Gastroesophageal sphincter (tissue), 4 donors: ENCODE measurements at regions not wholly inside any gene's neighbourhood (a gene's known extent, or its start where the extent isn't known, plus 50 kb on each side); places are given as distances from the start of the nearest gene placed in this dataset.

Source experiments
- ATAC-seq: fragments of 150-250 bp; one replicate; pipeline ENCODE4 v1.9.1; 2016; ENCODE audit warnings: mild to moderate bottlenecking, moderate library complexity
- H3K27ac ChIP-seq, 4 donors: fragments of 200-600 bp; sonication (generic) in 3 of 4; 1 replicate in 3 of 4; 2 replicates in 1 of 4; pipeline ENCODE4 v1.5.1; 2016 to 2019
- H3K27me3 ChIP-seq: fragments of 200-600 bp; sonication (generic); one replicate; pipeline ENCODE4 v1.5.1; 2019
- H3K36me3 ChIP-seq, 2 donors: fragments of 200-600 bp; sonication (generic); one replicate each; pipeline ENCODE4 v1.5.1; 2019; ENCODE audit warnings: control low read depth in 1 of 2
- H3K4me1 ChIP-seq, 3 donors: fragments of 200-600 bp; sonication (generic); 1 replicate in 2 of 3; 2 replicates in 1 of 3; pipeline ENCODE4 v1.5.1; 2016 to 2019; ENCODE audit warnings: control low read depth in 2 of 3
- H3K4me3 ChIP-seq, 2 donors: fragments of 200-600 bp; sonication (generic); one replicate each; pipeline ENCODE4 v1.5.1; 2019; ENCODE audit warnings: mild to moderate bottlenecking in 1 of 2, moderate library complexity in 1 of 2
- H3K9me3 ChIP-seq, 3 donors: fragments of 200-600 bp; sonication (generic); one replicate each; pipeline ENCODE4 v1.5.1; 2017 to 2019; ENCODE audit warnings: control low read depth in 2 of 3
- EP300 ChIP-seq: sonication (generic); formaldehyde crosslinking; IDR thresholded peaks from one replicate; pipeline ENCODE4 v1.6.1; 2017; ENCODE audit warnings: antibody characterized with exemption, mild to moderate bottlenecking
- POLR2A ChIP-seq, 2 donors: fragments of 450-650 bp; IDR thresholded peaks; one replicate each; pipeline ENCODE4 v1.6.1; 2017; ENCODE audit warnings: antibody characterized with exemption in 2 of 2, mild to moderate bottlenecking in 2 of 2, moderate library complexity in 1 of 2
- POLR2AphosphoS5 ChIP-seq: sonication (generic); formaldehyde crosslinking; IDR thresholded peaks from one replicate; pipeline ENCODE4 v1.6.1; 2017; ENCODE audit warnings: antibody characterized with exemption
- WGBS, 2 donors: methylation state at CpG; one replicate each; pipeline ENCODE4 v1.1.5; 2018; ENCODE audit warnings: low coverage in 1 of 2; 5-methylcytosine and 5-hydroxymethylcytosine counted together
- TF ChIP-seq, protein P1 (sequence below), 4 experiments: fragments of 200-600 bp in 2 of 4; fragments of 450-650 bp in 2 of 4; sonication (generic) in 1 of 4; IDR thresholded peaks; one replicate each; pipeline ENCODE4 v1.5.1; 2017 to 2019; ENCODE audit warnings: antibody characterized with exemption in 4 of 4, mild to moderate bottlenecking in 2 of 4, moderate library complexity in 2 of 4

- H3K4me1 ChIP-seq = no peaks in the 10 kb centered on the region
- 78% methylated on average over 9 of the region's 9 CpGs; no CpG with 5 or more reads in 1 of the 2 donors for WGBS, 2 donors
- no peaks in the 10 kb centered on the region for H3K36me3 ChIP-seq
- no peak overlapping the region for H3K27ac ChIP-seq
- no peak overlapping the region for H3K4me3 ChIP-seq
- no peak for ATAC-seq
- H3K9me3 ChIP-seq = peaks cover 0 to 12% (median 0%) of the 10 kb centered on the region in 3 donors
- TF ChIP-seq POLR2A (IDR thresholded peaks at IDR 0.05) = no peak
- TF ChIP-seq, protein P1, sequence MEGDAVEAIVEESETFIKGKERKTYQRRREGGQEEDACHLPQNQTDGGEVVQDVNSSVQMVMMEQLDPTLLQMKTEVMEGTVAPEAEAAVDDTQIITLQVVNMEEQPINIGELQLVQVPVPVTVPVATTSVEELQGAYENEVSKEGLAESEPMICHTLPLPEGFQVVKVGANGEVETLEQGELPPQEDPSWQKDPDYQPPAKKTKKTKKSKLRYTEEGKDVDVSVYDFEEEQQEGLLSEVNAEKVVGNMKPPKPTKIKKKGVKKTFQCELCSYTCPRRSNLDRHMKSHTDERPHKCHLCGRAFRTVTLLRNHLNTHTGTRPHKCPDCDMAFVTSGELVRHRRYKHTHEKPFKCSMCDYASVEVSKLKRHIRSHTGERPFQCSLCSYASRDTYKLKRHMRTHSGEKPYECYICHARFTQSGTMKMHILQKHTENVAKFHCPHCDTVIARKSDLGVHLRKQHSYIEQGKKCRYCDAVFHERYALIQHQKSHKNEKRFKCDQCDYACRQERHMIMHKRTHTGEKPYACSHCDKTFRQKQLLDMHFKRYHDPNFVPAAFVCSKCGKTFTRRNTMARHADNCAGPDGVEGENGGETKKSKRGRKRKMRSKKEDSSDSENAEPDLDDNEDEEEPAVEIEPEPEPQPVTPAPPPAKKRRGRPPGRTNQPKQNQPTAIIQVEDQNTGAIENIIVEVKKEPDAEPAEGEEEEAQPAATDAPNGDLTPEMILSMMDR (IDR thresholded peaks at IDR 0.05) = no peak
- TF ChIP-seq EP300 = no peak
- TF ChIP-seq POLR2AphosphoS5 = no peak
- H3K27me3 ChIP-seq = peaks cover 16% of the 10 kb centered on the region
These were observed 85.9 kb upstream of the PRR23E start for GRCh38 chr3:127107002-127107401.

GRCh38 chr3:127107491-127108375 is 85.2 kb upstream of the PRR23E start:
- Histone ChIP-seq H3K9me3 (peaks cover 0 to 19% (median 0%) of the 10 kb centered on the region in 3 donors), H3K27me3 (peaks cover 11% of the 10 kb centered on the region), H3K4me3 (no peak overlapping the region), H3K27ac (no peak overlapping the region), H3K36me3 (no peaks in the 10 kb centered on the region), H3K4me1 (no peaks in the 10 kb centered on the region)
- TF ChIP-seq EP300 (no peak), POLR2AphosphoS5 (no peak), POLR2A (IDR thresholded peaks at IDR 0.05) (no peak)
- TF ChIP-seq, protein P1 (IDR thresholded peaks at IDR 0.05) = no peak
- ATAC-seq = no peak
- WGBS, 2 donors = 92 to 94% methylated on average over 3 to 4 of the region's 10 CpGs

GRCh38 chr3:127108796-127109195 is 84.1 kb upstream of the PRR23E start:
- Histone ChIP-seq H3K27ac (no peak overlapping the region), H3K4me3 (no peak overlapping the region), H3K27me3 (peaks cover 6% of the 10 kb centered on the region), H3K9me3 (peaks cover 0 to 29% (median 0%) of the 10 kb centered on the region in 3 donors), H3K36me3 (no peaks in the 10 kb centered on the region), H3K4me1 (no peaks in the 10 kb centered on the region)
- WGBS, 2 donors = 83 to 86% methylated on average over 1 of the region's 1 CpG
- TF ChIP-seq POLR2A (IDR thresholded peaks at IDR 0.05) (no peak), POLR2AphosphoS5 (no peak), EP300 (no peak)
- TF ChIP-seq, protein P1 (IDR thresholded peaks at IDR 0.05) = no peak
- ATAC-seq = peak; percentile 25

DNA sequence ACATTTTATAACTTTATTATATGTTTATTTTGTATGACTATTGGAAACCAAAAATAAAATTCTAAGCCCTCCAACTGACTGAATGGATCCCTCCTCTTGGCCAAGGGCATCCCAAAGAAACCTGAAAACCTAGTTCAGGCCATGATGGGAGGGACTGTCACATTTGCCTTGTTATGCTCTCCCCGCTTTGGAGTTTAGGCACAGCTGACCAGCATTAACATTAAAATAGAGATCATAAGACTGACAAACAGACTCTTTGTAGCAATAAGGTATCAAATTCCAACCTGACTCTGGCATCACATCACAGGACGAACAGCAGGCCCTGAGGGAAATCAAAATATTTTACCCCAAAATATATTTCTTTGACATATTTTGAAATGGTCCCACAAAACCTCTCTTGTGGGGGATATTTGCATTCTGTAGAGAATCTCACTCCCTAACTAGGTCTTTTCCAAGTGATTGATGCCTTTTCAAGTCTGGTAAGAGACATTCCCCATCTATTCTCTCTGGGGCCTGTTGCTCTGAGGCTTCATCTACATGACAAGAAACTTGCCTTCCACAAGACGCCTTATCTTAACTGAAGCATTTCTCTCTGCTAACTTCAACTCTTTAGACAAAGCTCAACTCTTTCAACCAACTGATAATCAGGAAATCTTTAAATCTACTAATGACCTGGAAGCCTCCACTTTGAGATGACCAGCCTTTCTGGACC is 81.8 kb upstream of the PRR23E start:
- Histone ChIP-seq H3K4me1 (no peaks in the 10 kb centered on the region), H3K36me3 (no peaks in the 10 kb centered on the region), H3K27me3 (peaks cover 3% of the 10 kb centered on the region), H3K27ac (no peak overlapping the region), H3K4me3 (no peak overlapping the region), H3K9me3 (peaks cover 0 to 30% (median 0%) of the 10 kb centered on the region in 3 donors)
- TF ChIP-seq POLR2AphosphoS5 = no peak
- no peak for TF ChIP-seq EP300
- TF ChIP-seq, protein P1 (IDR thresholded peaks at IDR 0.05) = no peak
- TF ChIP-seq POLR2A (IDR thresholded peaks at IDR 0.05) = no peak
- ATAC-seq = no peak
- 42 to 66% methylated on average over 3 of the region's 3 CpGs for WGBS, 2 donors
